Esophagus mucosa (tissue), 1 donor: ENCODE measurements at regions not wholly inside any gene's neighbourhood (a gene's known extent, or its start where the extent isn't known, plus 50 kb on each side); places are given as distances from the start of the nearest gene placed in this dataset.

ENCODE experiments used
- ATAC-seq: fragments of 200-7000 bp; cut with Tn5 transposase; one replicate; pipeline ENCODE4 v1.9.1; 2020
- donor health status: DM: yes; HTN: yes; CAD: no.

GRCh38 chr7:41336455-41336952, 366.4 kb downstream of the INHBA start:
- no peak for ATAC-seq

GRCh38 chr7:41334071-41334862, 368.6 kb downstream of the INHBA start:
- no peak for ATAC-seq

- ATAC-seq: no peak
Observed at GRCh38 chr7:41333511-41333910, 369.4 kb downstream of the INHBA start.

GRCh38 chr7:41331194-41331593, 371.7 kb downstream of the INHBA start:
- ATAC-seq: no peak

GRCh38 chr7:41328544-41328943, 374.3 kb downstream of the INHBA start:
- ATAC-seq: no peak

- no peak for ATAC-seq
Observed at GRCh38 chr7:41328131-41328530, 374.8 kb downstream of the INHBA start.

- no peak for ATAC-seq
Observed at GRCh38 chr7:41326616-41327015, 376.3 kb downstream of the INHBA start.

GRCh38 chr7:41323806-41324205, 379.1 kb downstream of the INHBA start:
- ATAC-seq: no peak

GRCh38 chr7:41319581-41319980, 383.3 kb downstream of the INHBA start:
- ATAC-seq: no peak

GRCh38 chr7:41316410-41316809, 386.5 kb downstream of the INHBA start:
- ATAC-seq: no peak

- no peak for ATAC-seq
Observed at GRCh38 chr7:41315764-41316163, 387.1 kb downstream of the INHBA start.

- ATAC-seq: no peak
Observed at GRCh38 chr7:41313171-41313570, 389.7 kb downstream of the INHBA start.

GRCh38 chr7:41312235-41312634, 390.7 kb downstream of the INHBA start:
- no peak for ATAC-seq

GRCh38 chr7:41311301-41311700, 391.6 kb downstream of the INHBA start:
- no peak for ATAC-seq

- no peak for ATAC-seq
Observed at GRCh38 chr7:41306486-41306885, 396.4 kb downstream of the INHBA start.

GRCh38 chr7:41305001-41305400, 397.9 kb downstream of the INHBA start:
- no peak for ATAC-seq

- no peak for ATAC-seq
Observed at GRCh38 chr7:41303709-41304108, 399.2 kb downstream of the INHBA start.

- no peak for ATAC-seq
Observed at GRCh38 chr7:41298409-41298808, 404.5 kb downstream of the INHBA start.

- ATAC-seq: no peak
Observed at GRCh38 chr7:41297166-41297565, 405.7 kb downstream of the INHBA start.

- no peak for ATAC-seq
Observed at GRCh38 chr7:41295455-41295815, 407.5 kb downstream of the INHBA start.

GRCh38 chr7:41294556-41295454, 408.1 kb downstream of the INHBA start:
- ATAC-seq: no peak

- peak; percentile 89 for ATAC-seq
Observed at GRCh38 chr7:41292487-41292886, 410.4 kb downstream of the INHBA start.

- no peak for ATAC-seq
Observed at GRCh38 chr7:41287559-41288335, 415.1 kb downstream of the INHBA start.
